ENCODE measurements at regions not wholly inside any gene's neighbourhood (a gene's known extent, or its start where the extent isn't known, plus 50 kb on each side); places are given as distances from the start of the nearest gene placed in this dataset.

DNA sequence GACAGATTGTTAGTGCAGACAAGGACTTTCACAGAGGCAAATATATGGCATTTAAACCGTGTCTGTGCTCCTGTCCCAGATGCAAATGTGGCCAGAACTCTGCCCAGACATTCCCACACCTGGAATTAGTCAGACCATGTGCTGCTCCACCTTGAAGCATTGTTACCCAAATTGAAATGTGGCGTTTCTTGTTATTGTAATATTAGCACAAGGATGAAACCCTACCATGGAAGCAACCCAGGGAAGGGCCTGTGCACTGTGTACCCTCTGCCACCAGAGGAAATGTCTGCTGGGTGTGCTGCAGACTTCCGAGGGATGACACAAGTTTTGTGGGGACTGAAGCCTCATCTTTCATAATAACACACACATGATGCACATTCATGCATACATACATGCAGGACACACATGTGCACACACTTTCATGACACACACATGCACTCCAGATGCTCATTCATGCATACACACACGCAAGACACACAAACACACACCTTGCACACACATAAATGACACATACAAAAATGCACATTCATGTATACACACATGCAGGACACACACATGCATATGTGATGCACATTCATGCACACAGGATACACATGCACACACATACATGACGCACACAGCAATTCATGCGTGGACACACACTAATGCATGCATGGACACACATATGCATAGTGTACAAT lies 133.2 kb upstream of the SNTG2 start:
- Histone ChIP-seq H3K27ac (ENCODE audit: low read depth, low read length) (no peak overlapping the region), H3K36me3 (ENCODE audit: control insufficient read depth in 1 of 2, insufficient read depth in 2 of 2, low read length in 2 of 2) (no peaks in the 10 kb centered on the region), H3K27me3 (ENCODE audit: control insufficient read depth in 1 of 2, insufficient read depth in 2 of 2, low read length in 2 of 2) (no peaks in the 10 kb centered on the region), H3K9me3 (ENCODE audit: control insufficient read depth in 1 of 2, low read length in 2 of 2) (peaks cover 6 to 10% of the 10 kb centered on the region in 2 donors), H3K4me3 (ENCODE audit: low read depth in 1 of 2, low read length in 2 of 2) (no peak overlapping the region), H3K4me1 (ENCODE audit: control insufficient read depth in 1 of 2, insufficient read depth in 2 of 2, low read length in 2 of 2) (no peaks in the 10 kb centered on the region), H3K9ac (ENCODE audit: low read depth in 1 of 2, low read length in 2 of 2) (no peak overlapping the region)

GRCh38 chr2:816278-816677 lies 134.4 kb upstream of the SNTG2 start:
- H3K4me3 ChIP-seq (ENCODE audit: low read depth in 1 of 2, low read length in 2 of 2): no peak overlapping the region
- no peaks in the 10 kb centered on the region for H3K27me3 ChIP-seq (ENCODE audit: control insufficient read depth in 1 of 2, insufficient read depth in 2 of 2, low read length in 2 of 2)
- H3K4me1 ChIP-seq (ENCODE audit: control insufficient read depth in 1 of 2, insufficient read depth in 2 of 2, low read length in 2 of 2): no peaks in the 10 kb centered on the region
- H3K9ac ChIP-seq (ENCODE audit: low read depth in 1 of 2, low read length in 2 of 2): no peak overlapping the region
- peaks cover 6 to 10% of the 10 kb centered on the region in 2 donors for H3K9me3 ChIP-seq (ENCODE audit: control insufficient read depth in 1 of 2, low read length in 2 of 2)
- no peaks in the 10 kb centered on the region for H3K36me3 ChIP-seq (ENCODE audit: control insufficient read depth in 1 of 2, insufficient read depth in 2 of 2, low read length in 2 of 2)
- no peak overlapping the region for H3K27ac ChIP-seq (ENCODE audit: low read depth, low read length)

GRCh38 chr2:810397-810796 lies 133.2 kb upstream of the TMEM18 start:
- H3K4me3 ChIP-seq (ENCODE audit: low read depth in 1 of 2, low read length in 2 of 2): no peak overlapping the region
- no peak overlapping the region for H3K27ac ChIP-seq (ENCODE audit: low read depth, low read length)
- H3K36me3 ChIP-seq (ENCODE audit: control insufficient read depth in 1 of 2, insufficient read depth in 2 of 2, low read length in 2 of 2): no peaks in the 10 kb centered on the region
- H3K9me3 ChIP-seq (ENCODE audit: control insufficient read depth in 1 of 2, low read length in 2 of 2): no peaks in the 10 kb centered on the region
- no peaks in the 10 kb centered on the region for H3K27me3 ChIP-seq (ENCODE audit: control insufficient read depth in 1 of 2, insufficient read depth in 2 of 2, low read length in 2 of 2)
- no peak overlapping the region for H3K9ac ChIP-seq (ENCODE audit: low read depth in 1 of 2, low read length in 2 of 2)
- H3K4me1 ChIP-seq (ENCODE audit: control insufficient read depth in 1 of 2, insufficient read depth in 2 of 2, low read length in 2 of 2): no peaks in the 10 kb centered on the region

- no peak overlapping the region for H3K4me3 ChIP-seq (ENCODE audit: low read depth in 1 of 2, low read length in 2 of 2)
- H3K9ac ChIP-seq (ENCODE audit: low read depth in 1 of 2, low read length in 2 of 2): no peak overlapping the region
- H3K27me3 ChIP-seq (ENCODE audit: control insufficient read depth in 1 of 2, insufficient read depth in 2 of 2, low read length in 2 of 2): no peaks in the 10 kb centered on the region
- no peak overlapping the region for H3K27ac ChIP-seq (ENCODE audit: low read depth, low read length)
- H3K4me1 ChIP-seq (ENCODE audit: control insufficient read depth in 1 of 2, insufficient read depth in 2 of 2, low read length in 2 of 2): no peaks in the 10 kb centered on the region
- H3K36me3 ChIP-seq (ENCODE audit: control insufficient read depth in 1 of 2, insufficient read depth in 2 of 2, low read length in 2 of 2): no peaks in the 10 kb centered on the region
- H3K9me3 ChIP-seq (ENCODE audit: control insufficient read depth in 1 of 2, low read length in 2 of 2): no peaks in the 10 kb centered on the region
These were observed 130.1 kb upstream of the TMEM18 start for GRCh38 chr2:807300-807699.

GRCh38 chr2:805664-806063 lies 128.5 kb upstream of the TMEM18 start:
- Histone ChIP-seq H3K9ac (ENCODE audit: low read depth in 1 of 2, low read length in 2 of 2) (no peak overlapping the region), H3K4me1 (ENCODE audit: control insufficient read depth in 1 of 2, insufficient read depth in 2 of 2, low read length in 2 of 2) (no peaks in the 10 kb centered on the region), H3K27me3 (ENCODE audit: control insufficient read depth in 1 of 2, insufficient read depth in 2 of 2, low read length in 2 of 2) (no peaks in the 10 kb centered on the region), H3K36me3 (ENCODE audit: control insufficient read depth in 1 of 2, insufficient read depth in 2 of 2, low read length in 2 of 2) (no peaks in the 10 kb centered on the region), H3K9me3 (ENCODE audit: control insufficient read depth in 1 of 2, low read length in 2 of 2) (no peaks in the 10 kb centered on the region), H3K27ac (ENCODE audit: low read depth, low read length) (no peak overlapping the region), H3K4me3 (ENCODE audit: low read depth in 1 of 2, low read length in 2 of 2) (no peak overlapping the region)

GRCh38 chr2:797993-798392 lies 120.8 kb upstream of the TMEM18 start:
- no peak overlapping the region for H3K4me3 ChIP-seq (ENCODE audit: low read depth in 1 of 2, low read length in 2 of 2)
- no peaks in the 10 kb centered on the region for H3K9me3 ChIP-seq (ENCODE audit: control insufficient read depth in 1 of 2, low read length in 2 of 2)
- no peak overlapping the region for H3K9ac ChIP-seq (ENCODE audit: low read depth in 1 of 2, low read length in 2 of 2)
- H3K36me3 ChIP-seq (ENCODE audit: control insufficient read depth in 1 of 2, insufficient read depth in 2 of 2, low read length in 2 of 2): no peaks in the 10 kb centered on the region
- H3K4me1 ChIP-seq (ENCODE audit: control insufficient read depth in 1 of 2, insufficient read depth in 2 of 2, low read length in 2 of 2): no peaks in the 10 kb centered on the region
- H3K27me3 ChIP-seq (ENCODE audit: control insufficient read depth in 1 of 2, insufficient read depth in 2 of 2, low read length in 2 of 2): no peaks in the 10 kb centered on the region
- H3K27ac ChIP-seq (ENCODE audit: low read depth, low read length): no peak overlapping the region

DNA sequence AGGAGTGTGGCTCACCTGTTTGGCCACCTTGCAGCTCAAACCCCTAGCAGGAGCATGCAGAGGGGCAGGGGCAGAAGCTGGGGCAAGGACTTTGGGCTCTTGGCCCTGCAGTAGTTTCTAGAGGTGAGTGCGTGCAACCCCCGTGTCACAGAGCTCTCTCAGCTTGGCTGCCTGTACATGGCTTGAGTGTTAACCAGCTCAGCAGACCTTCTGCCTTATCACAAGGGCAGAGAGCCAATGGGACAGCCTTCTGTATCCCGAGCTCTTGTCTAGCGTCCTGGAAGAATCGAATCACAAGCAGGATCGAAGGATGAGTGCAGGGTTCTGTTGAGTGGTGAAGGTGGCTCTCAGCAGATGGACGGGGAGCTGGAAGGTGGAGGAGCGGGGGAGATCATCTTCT lies 120.3 kb upstream of the TMEM18 start:
- H3K27ac ChIP-seq (ENCODE audit: low read depth, low read length): no peak overlapping the region
- H3K9ac ChIP-seq (ENCODE audit: low read depth in 1 of 2, low read length in 2 of 2): no peak overlapping the region
- H3K36me3 ChIP-seq (ENCODE audit: control insufficient read depth in 1 of 2, insufficient read depth in 2 of 2, low read length in 2 of 2): no peaks in the 10 kb centered on the region
- no peaks in the 10 kb centered on the region for H3K27me3 ChIP-seq (ENCODE audit: control insufficient read depth in 1 of 2, insufficient read depth in 2 of 2, low read length in 2 of 2)
- H3K4me3 ChIP-seq (ENCODE audit: low read depth in 1 of 2, low read length in 2 of 2): no peak overlapping the region
- no peaks in the 10 kb centered on the region for H3K4me1 ChIP-seq (ENCODE audit: control insufficient read depth in 1 of 2, insufficient read depth in 2 of 2, low read length in 2 of 2)
- H3K9me3 ChIP-seq (ENCODE audit: control insufficient read depth in 1 of 2, low read length in 2 of 2): no peaks in the 10 kb centered on the region

- no peaks in the 10 kb centered on the region for H3K9me3 ChIP-seq (ENCODE audit: control insufficient read depth in 1 of 2, low read length in 2 of 2)
- H3K4me3 ChIP-seq (ENCODE audit: low read depth in 1 of 2, low read length in 2 of 2): no peak overlapping the region
- no peak overlapping the region for H3K27ac ChIP-seq (ENCODE audit: low read depth, low read length)
- no peaks in the 10 kb centered on the region for H3K27me3 ChIP-seq (ENCODE audit: control insufficient read depth in 1 of 2, insufficient read depth in 2 of 2, low read length in 2 of 2)
- H3K36me3 ChIP-seq (ENCODE audit: control insufficient read depth in 1 of 2, insufficient read depth in 2 of 2, low read length in 2 of 2): no peaks in the 10 kb centered on the region
- H3K4me1 ChIP-seq (ENCODE audit: control insufficient read depth in 1 of 2, insufficient read depth in 2 of 2, low read length in 2 of 2): no peaks in the 10 kb centered on the region
- H3K9ac ChIP-seq (ENCODE audit: low read depth in 1 of 2, low read length in 2 of 2): no peak overlapping the region
These were observed 119.2 kb upstream of the TMEM18 start for GRCh38 chr2:796141-796985.

DNA sequence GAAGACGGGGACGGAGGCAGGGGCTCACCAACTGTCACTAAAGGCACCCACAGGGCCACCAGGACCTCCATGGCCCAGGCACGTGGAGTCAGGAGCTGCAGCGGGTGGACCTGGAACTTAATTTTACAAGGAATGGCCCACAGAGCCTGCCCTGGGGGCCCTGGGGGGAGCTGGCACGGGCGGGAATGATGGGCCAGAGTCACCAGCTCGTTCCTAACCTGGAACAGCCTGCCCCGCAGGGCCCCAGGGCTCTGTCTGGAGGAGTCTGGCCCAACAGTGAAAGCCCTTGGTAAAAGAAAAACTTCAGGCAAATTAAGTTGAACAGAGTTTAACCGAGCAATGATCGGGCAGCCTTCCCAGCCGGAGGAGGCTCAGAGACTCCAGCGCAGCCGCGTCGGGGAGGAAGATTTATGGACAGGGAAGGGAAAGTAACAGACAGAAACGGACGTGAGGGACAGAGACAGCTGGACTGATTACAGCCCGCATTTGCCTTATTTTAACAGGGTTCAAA lies 118.4 kb upstream of the TMEM18 start:
- H3K9ac ChIP-seq (ENCODE audit: low read depth in 1 of 2, low read length in 2 of 2): no peak overlapping the region
- no peaks in the 10 kb centered on the region for H3K27me3 ChIP-seq (ENCODE audit: control insufficient read depth in 1 of 2, insufficient read depth in 2 of 2, low read length in 2 of 2)
- no peak overlapping the region for H3K27ac ChIP-seq (ENCODE audit: low read depth, low read length)
- no peak overlapping the region for H3K4me3 ChIP-seq (ENCODE audit: low read depth in 1 of 2, low read length in 2 of 2)
- no peaks in the 10 kb centered on the region for H3K4me1 ChIP-seq (ENCODE audit: control insufficient read depth in 1 of 2, insufficient read depth in 2 of 2, low read length in 2 of 2)
- no peaks in the 10 kb centered on the region for H3K9me3 ChIP-seq (ENCODE audit: control insufficient read depth in 1 of 2, low read length in 2 of 2)
- H3K36me3 ChIP-seq (ENCODE audit: control insufficient read depth in 1 of 2, insufficient read depth in 2 of 2, low read length in 2 of 2): no peaks in the 10 kb centered on the region

DNA sequence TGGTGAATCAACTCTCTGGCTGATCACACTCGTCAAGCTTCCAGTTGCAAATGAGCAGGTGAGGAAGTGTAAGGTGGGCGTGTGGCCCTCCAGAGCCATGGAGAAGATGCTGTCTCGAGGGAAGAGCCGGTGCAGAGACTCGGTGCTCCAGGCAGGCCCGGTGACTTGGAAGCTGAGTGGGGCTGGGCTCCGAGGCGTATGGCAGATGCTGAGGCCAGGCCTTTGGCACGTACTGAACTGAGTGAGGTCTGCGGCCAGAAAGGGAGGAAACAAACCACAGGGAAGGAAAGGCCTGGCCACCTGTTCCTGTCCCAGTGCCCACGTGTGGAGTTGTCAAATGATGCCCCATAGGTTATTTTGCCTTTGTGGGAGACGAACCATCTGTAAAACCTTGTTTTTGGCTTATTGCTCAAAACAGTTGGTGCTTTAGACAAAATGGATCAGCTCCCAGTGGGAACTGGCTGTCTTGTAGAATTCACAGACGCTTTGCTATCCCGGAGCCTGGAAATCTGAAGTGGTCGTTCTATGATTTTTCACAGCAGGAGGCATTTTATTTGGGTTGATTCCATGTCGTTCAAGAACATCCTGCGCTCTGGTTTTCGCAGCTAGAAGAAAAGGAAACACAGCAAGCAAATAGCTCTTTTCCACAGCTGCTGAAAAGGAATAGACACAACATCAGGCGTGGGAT lies 117.5 kb upstream of the TMEM18 start:
- Histone ChIP-seq H3K27me3 (ENCODE audit: control insufficient read depth in 1 of 2, insufficient read depth in 2 of 2, low read length in 2 of 2) (no peaks in the 10 kb centered on the region), H3K9me3 (ENCODE audit: control insufficient read depth in 1 of 2, low read length in 2 of 2) (no peaks in the 10 kb centered on the region), H3K4me1 (ENCODE audit: control insufficient read depth in 1 of 2, insufficient read depth in 2 of 2, low read length in 2 of 2) (no peaks in the 10 kb centered on the region), H3K9ac (ENCODE audit: low read depth in 1 of 2, low read length in 2 of 2) (no peak overlapping the region), H3K36me3 (ENCODE audit: control insufficient read depth in 1 of 2, insufficient read depth in 2 of 2, low read length in 2 of 2) (no peaks in the 10 kb centered on the region), H3K27ac (ENCODE audit: low read depth, low read length) (no peak overlapping the region), H3K4me3 (ENCODE audit: low read depth in 1 of 2, low read length in 2 of 2) (no peak overlapping the region)

Measured in duodenal mucosa (tissue), 2 donors.